Naive thymus-derived CD4-positive, alpha-beta T cell (primary cell): ENCODE measurements at regions not wholly inside any gene's neighbourhood (a gene's known extent, or its start where the extent isn't known, plus 50 kb on each side); places are given as distances from the start of the nearest gene placed in this dataset.

Experiments
- ATAC-seq: fragments of 150-1000 bp; cut with Tn5 transposase; 2 replicates; pipeline ENCODE4 v1.10.0; 2021; ENCODE audit warnings: mild to moderate bottlenecking, moderate library complexity
- CTCF ChIA-PET: fragments of 350-600 bp; sonication (Branson Sonifier 250); formaldehyde crosslinking; loops from one replicate; lab custom pipeline; 2021; ENCODE audit warnings: antibody characterized with exemption; lab: Charles Lee
- POLR2A ChIA-PET: fragments of 350-600 bp; sonication (Branson Sonifier 250); formaldehyde crosslinking; loops from one replicate; lab custom pipeline; 2021; ENCODE audit warnings: antibody characterized with exemption, inconsistent platforms; lab: Charles Lee
- DNase-seq, 9 donors: peaks; one replicate each; pipeline versions ENCODE4 v3.0.0 to v3.0.0-alpha.2; 2020 to 2022; ENCODE audit warnings: mixed read lengths in 1 of 9
- H3K27ac ChIP-seq: one replicate; pipeline ENCODE4 v1.7.0; 2013; ENCODE audit warnings: mild to moderate bottlenecking, low read depth, low read length, moderate library complexity
- H3K27me3 ChIP-seq, 2 donors: one replicate each; pipeline ENCODE4 v1.7.0; 2013; ENCODE audit warnings: low read length in 2 of 2, mild to moderate bottlenecking in 2 of 2, moderate library complexity in 2 of 2; ENCODE audit not compliant: control insufficient read depth in 2 of 2, insufficient read depth in 2 of 2
- H3K36me3 ChIP-seq, 3 experiments: 1 replicate in 2 of 3; 2 replicates in 1 of 3; pipeline ENCODE4 v1.7.0; 2013; ENCODE audit warnings: low read length in 3 of 3, mild to moderate bottlenecking in 3 of 3, moderate library complexity in 1 of 3; ENCODE audit not compliant: insufficient read depth in 3 of 3, control insufficient read depth in 2 of 3
- H3K4me1 ChIP-seq, 2 donors: one replicate each; pipeline ENCODE4 v1.7.0; 2013; ENCODE audit warnings: low read length in 2 of 2, mild to moderate bottlenecking in 2 of 2, moderate library complexity in 1 of 2; ENCODE audit not compliant: control insufficient read depth in 2 of 2, insufficient read depth in 2 of 2
- H3K4me3 ChIP-seq: 2 replicates; pipeline ENCODE4 v1.7.0; 2013; ENCODE audit warnings: mild to moderate bottlenecking, low read length
- H3K9me3 ChIP-seq, 3 experiments: 1 replicate in 2 of 3; 2 replicates in 1 of 3; pipeline ENCODE4 v1.7.0; 2013; ENCODE audit warnings: low read length in 3 of 3; ENCODE audit not compliant: control insufficient read depth in 2 of 3
- H3K27ac Mint-ChIP-seq, 9 donors: one replicate each; pipeline ENCODE4 v1.8.0; 2020 to 2022; ENCODE audit warnings: mixed read lengths in 9 of 9, mild to moderate bottlenecking in 8 of 9, moderate library complexity in 5 of 9, inconsistent platforms in 2 of 9
- H3K27me3 Mint-ChIP-seq, 5 donors: one replicate each; pipeline ENCODE4 v1.8.0; 2021 to 2022; ENCODE audit warnings: mixed read lengths in 5 of 5, mild to moderate bottlenecking in 1 of 5
- H3K36me3 Mint-ChIP-seq, 5 donors: one replicate each; pipeline ENCODE4 v1.8.0; 2020 to 2022; ENCODE audit warnings: mixed read lengths in 5 of 5, mild to moderate bottlenecking in 3 of 5, inconsistent platforms in 1 of 5
- H3K4me1 Mint-ChIP-seq, 7 donors: one replicate each; pipeline ENCODE4 v1.8.0; 2020 to 2022; ENCODE audit warnings: mixed read lengths in 7 of 7, mild to moderate bottlenecking in 3 of 7, inconsistent platforms in 1 of 7
- H3K4me3 Mint-ChIP-seq, 10 donors: one replicate each; pipeline ENCODE4 v1.8.0; 2020 to 2022; ENCODE audit warnings: mild to moderate bottlenecking in 10 of 10, mixed read lengths in 10 of 10, moderate library complexity in 6 of 10, inconsistent platforms in 2 of 10
- H3K9me3 Mint-ChIP-seq, 11 donors: one replicate each; pipeline ENCODE4 v1.8.0; 2020 to 2022; ENCODE audit warnings: mixed read lengths in 11 of 11, mild to moderate bottlenecking in 4 of 11, inconsistent platforms in 1 of 11, moderate library complexity in 1 of 11
- intact Hi-C, 2 donors: fragments of 100-400 bp; cut with micrococcal nuclease; formaldehyde crosslinking; loops; one replicate each; pipeline ENCODE4 v1.15.1; 2023

DNA sequence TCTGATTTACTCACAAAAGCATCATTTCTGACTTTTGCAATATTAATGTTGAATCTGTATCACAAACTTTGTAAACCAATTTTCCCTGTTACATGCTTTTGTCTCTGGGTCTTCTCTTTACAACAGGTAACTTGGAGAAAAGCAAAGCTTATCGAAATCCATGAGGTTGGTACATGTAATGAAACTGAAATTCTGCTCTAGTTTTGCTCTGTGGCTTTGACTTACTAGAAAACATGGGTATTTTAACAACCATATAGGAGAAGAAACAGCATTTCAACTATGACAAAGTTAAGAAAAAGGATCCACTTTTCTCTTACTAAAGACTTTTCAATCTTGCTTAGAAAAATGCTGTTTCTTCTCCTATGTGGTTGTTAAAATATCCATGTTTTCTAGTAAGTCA lies 645.8 kb downstream of the STIM2 start:
- H3K4me3 ChIP-seq, result no peak overlapping the region
- H3K9me3 ChIP-seq, result no peaks in the 10 kb centered on the region
- Mint-ChIP-seq H3K27ac (no peak overlapping the region), H3K27me3 (no peaks in the 10 kb centered on the region), H3K4me1 (no peaks in the 10 kb centered on the region), H3K36me3 (no peaks in the 10 kb centered on the region), H3K9me3 (peaks cover 0 to 11% (median 0%) of the 10 kb centered on the region in 11 donors), H3K4me3 (no peak overlapping the region)
- no peak for ATAC-seq
- ChIA-PET CTCF (no interaction called here), POLR2A (no interaction called here)
- no peak overlapping the region for H3K27ac ChIP-seq
- DNase-seq, result no peak
- intact Hi-C loops, result no loop called here
- H3K36me3 ChIP-seq, result no peaks in the 10 kb centered on the region
- no peaks in the 10 kb centered on the region for H3K4me1 ChIP-seq
- no peaks in the 10 kb centered on the region for H3K27me3 ChIP-seq

DNA sequence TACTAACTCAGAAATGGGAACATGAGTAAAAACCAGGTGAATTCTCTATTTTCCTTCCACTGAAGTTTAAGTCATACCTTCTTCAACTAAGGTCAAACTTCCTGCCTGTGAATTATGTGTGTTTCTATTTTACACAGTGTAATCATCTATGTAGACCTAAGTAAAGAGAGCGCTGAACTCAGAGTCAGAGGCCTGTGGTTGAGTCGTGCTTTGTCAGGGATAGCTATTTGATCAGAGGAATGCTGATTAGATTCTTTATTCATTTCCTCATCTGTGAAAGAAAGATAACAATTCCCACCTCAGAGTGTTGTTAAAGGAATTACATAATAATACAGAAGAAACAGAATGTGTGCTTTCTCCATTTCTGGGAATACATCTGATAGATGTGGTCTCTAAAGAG lies 654.1 kb downstream of the STIM2 start:
- Histone ChIP-seq H3K27ac (no peak overlapping the region), H3K27me3 (no peaks in the 10 kb centered on the region), H3K4me1 (no peaks in the 10 kb centered on the region), H3K4me3 (no peak overlapping the region), H3K36me3 (no peaks in the 10 kb centered on the region), H3K9me3 (no peaks in the 10 kb centered on the region)
- DNase-seq (no peak), ATAC-seq (no peak)
- Mint-ChIP-seq H3K27me3 (no peaks in the 10 kb centered on the region), H3K9me3 (peaks cover 0 to 14% (median 1%) of the 10 kb centered on the region in 11 donors), H3K36me3 (no peaks in the 10 kb centered on the region), H3K4me1 (no peaks in the 10 kb centered on the region), H3K27ac (no peak overlapping the region), H3K4me3 (no peak overlapping the region)
- POLR2A ChIA-PET, result no interaction called here
- intact Hi-C loops, result no loop called here
- CTCF ChIA-PET, result no interaction called here

DNA sequence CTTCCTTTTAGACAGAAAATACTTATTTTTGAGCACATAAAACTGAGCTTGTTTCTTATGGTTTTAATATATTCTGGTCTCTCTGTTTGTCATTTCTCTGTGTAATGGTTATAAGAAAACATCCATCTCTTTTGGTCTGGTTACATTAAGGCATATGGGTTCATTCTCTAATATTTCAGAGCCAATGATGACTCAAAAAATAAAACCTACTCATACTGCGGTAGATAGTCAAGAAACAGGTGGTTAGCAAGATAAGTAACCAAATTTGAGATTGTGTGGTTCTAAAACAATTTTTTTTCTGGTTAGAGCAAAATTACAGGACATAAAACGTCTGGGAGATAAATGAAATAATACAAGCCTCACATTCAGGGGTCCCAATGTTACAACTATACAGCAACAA lies 654.5 kb downstream of the STIM2 start:
- intact Hi-C loops, result no loop called here
- Mint-ChIP-seq H3K36me3 (no peaks in the 10 kb centered on the region), H3K27me3 (no peaks in the 10 kb centered on the region), H3K4me3 (no peak overlapping the region), H3K27ac (no peak overlapping the region), H3K4me1 (no peaks in the 10 kb centered on the region), H3K9me3 (peaks cover 0 to 14% (median 1%) of the 10 kb centered on the region in 11 donors)
- H3K4me1 ChIP-seq, result no peaks in the 10 kb centered on the region
- H3K36me3 ChIP-seq, result no peaks in the 10 kb centered on the region
- no peaks in the 10 kb centered on the region for H3K27me3 ChIP-seq
- POLR2A ChIA-PET, result no interaction called here
- no peaks in the 10 kb centered on the region for H3K9me3 ChIP-seq
- H3K27ac ChIP-seq, result no peak overlapping the region
- ATAC-seq, result no peak
- DNase-seq, result no peak
- CTCF ChIA-PET, result no interaction called here
- no peak overlapping the region for H3K4me3 ChIP-seq

DNA sequence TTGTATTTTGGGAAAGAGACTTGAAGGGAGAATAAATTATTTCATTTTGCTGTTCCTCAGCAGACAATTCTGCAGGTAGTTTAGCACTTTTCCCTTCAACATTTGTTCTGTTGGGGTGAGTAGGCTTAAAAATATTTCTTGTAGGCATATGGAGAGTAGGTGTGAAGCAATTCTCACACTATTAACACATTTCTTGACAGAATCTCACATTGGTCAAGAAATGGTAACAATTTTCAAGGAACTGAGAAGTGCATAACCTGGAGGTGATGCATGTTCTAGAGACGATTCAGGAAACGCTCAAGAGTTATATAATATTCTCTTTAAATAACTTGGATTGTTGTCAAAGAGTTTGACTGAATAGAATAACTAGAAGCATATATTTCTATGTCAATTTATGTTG lies 658.2 kb downstream of the STIM2 start:
- Histone ChIP-seq H3K4me3 (no peak overlapping the region), H3K9me3 (no peaks in the 10 kb centered on the region), H3K4me1 (no peaks in the 10 kb centered on the region), H3K27ac (no peak overlapping the region), H3K36me3 (no peaks in the 10 kb centered on the region), H3K27me3 (no peaks in the 10 kb centered on the region)
- ChIA-PET CTCF (no interaction called here), POLR2A (no interaction called here)
- ATAC-seq (no peak), DNase-seq (no peak)
- peaks cover 0 to 10% (median 0%) of the 10 kb centered on the region in 11 donors for H3K9me3 Mint-ChIP-seq
- H3K4me3 Mint-ChIP-seq, result no peak overlapping the region
- no peaks in the 10 kb centered on the region for H3K36me3 Mint-ChIP-seq
- H3K27me3 Mint-ChIP-seq, result no peaks in the 10 kb centered on the region
- H3K27ac Mint-ChIP-seq, result no peak overlapping the region
- H3K4me1 Mint-ChIP-seq, result no peaks in the 10 kb centered on the region
- intact Hi-C loops, result no loop called here

DNA sequence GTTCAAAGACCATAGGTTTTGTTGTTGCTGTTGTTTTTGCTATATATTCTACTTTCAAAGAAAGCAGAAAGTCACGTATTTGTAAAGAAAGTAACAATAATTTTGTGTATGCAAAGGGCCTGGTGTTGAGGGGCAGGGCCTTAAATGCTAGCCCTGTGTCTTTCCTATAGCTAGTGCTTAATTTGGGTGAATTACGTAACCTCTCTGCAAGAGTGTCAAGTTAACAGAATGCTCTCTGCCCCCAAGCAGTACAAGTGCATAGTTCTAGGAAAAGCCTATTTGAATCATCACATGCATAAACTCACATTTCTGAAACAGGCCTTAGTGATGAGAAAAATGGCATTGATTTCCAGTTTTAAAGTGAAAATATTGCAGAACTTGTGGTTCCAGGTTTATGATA lies 663.6 kb downstream of the STIM2 start:
- Histone ChIP-seq H3K4me1 (no peaks in the 10 kb centered on the region), H3K9me3 (no peaks in the 10 kb centered on the region), H3K27ac (no peak overlapping the region), H3K4me3 (no peak overlapping the region), H3K27me3 (no peaks in the 10 kb centered on the region), H3K36me3 (no peaks in the 10 kb centered on the region)
- no peak overlapping the region for H3K4me3 Mint-ChIP-seq
- no peaks in the 10 kb centered on the region for H3K36me3 Mint-ChIP-seq
- peaks cover 0 to 4% (median 0%) of the 10 kb centered on the region in 11 donors for H3K9me3 Mint-ChIP-seq
- ChIA-PET POLR2A (no interaction called here), CTCF (no interaction called here)
- ATAC-seq (no peak), DNase-seq (no peak)
- H3K27me3 Mint-ChIP-seq, result no peaks in the 10 kb centered on the region
- H3K4me1 Mint-ChIP-seq, result no peaks in the 10 kb centered on the region
- H3K27ac Mint-ChIP-seq, result no peak overlapping the region
- intact Hi-C loops, result no loop called here

DNA sequence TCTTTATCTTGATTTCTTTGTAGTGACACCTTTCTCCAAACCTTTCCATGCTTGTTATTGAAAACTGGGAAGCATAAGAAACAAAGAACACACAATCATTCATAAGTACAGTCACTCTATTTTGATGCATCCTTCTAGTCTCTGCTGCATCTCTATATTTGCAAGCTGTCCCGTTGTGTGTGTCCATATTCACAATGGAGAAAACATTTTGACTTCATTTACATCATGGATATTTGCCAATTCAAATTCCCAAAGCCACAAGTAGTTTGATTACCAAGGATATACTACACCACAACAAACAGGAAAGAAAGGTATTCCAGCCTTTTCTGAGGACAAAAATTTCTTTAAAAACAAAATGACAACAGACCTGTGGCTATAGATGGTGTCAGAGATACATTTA lies 673.8 kb downstream of the STIM2 start:
- Histone ChIP-seq H3K36me3 (no peaks in the 10 kb centered on the region), H3K27me3 (no peaks in the 10 kb centered on the region), H3K27ac (no peak overlapping the region), H3K9me3 (no peaks in the 10 kb centered on the region), H3K4me1 (no peaks in the 10 kb centered on the region), H3K4me3 (no peak overlapping the region)
- Mint-ChIP-seq H3K9me3 (peaks cover 0 to 7% (median 3%) of the 10 kb centered on the region in 11 donors), H3K4me1 (no peaks in the 10 kb centered on the region), H3K27me3 (no peaks in the 10 kb centered on the region), H3K36me3 (no peaks in the 10 kb centered on the region), H3K4me3 (no peak overlapping the region), H3K27ac (no peak overlapping the region)
- ATAC-seq (no peak), DNase-seq (no peak)
- intact Hi-C loops, result no loop called here
- ChIA-PET POLR2A (no interaction called here), CTCF (no interaction called here)

DNA sequence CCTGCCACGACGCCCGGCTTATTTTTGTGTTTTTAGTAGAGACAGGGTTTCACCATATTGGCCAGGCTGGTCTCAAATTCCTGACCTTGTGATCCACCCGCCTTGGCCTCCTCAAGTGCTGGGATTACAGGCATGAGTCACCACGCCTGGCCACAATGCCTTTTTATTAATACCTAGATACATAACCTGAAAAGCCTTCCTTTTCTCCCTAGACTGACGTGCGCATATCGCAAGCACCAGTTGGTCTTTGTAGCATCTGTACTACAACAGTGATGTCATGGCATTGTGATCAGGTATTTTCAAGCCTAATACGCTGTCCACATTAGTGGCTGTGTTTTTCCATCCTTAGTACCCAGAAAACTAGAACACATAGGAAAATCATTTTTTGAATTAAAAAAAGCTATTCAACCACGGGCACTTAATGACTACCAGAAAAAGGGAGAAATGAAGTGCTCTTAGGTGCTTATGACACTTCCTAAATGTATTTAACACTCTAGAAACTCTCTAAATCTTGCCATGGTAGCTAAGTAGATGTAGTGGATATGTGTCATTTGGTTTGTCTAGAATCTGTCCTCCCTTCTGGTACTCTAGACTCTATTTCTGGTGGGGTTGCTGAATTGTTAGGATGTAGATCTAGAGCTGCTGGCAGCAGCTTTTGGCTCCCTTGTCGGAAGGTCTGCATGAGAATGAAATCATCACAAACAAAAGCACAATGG lies 707.8 kb downstream of the STIM2 start:
- no peak for ATAC-seq
- H3K27ac ChIP-seq, result no peak overlapping the region
- CTCF ChIA-PET, result no interaction called here
- intact Hi-C loops, result no loop called here
- Mint-ChIP-seq H3K4me1 (no peaks in the 10 kb centered on the region), H3K27ac (no peak overlapping the region), H3K4me3 (no peak overlapping the region), H3K36me3 (no peaks in the 10 kb centered on the region), H3K27me3 (no peaks in the 10 kb centered on the region), H3K9me3 (peaks cover 0 to 14% (median 0%) of the 10 kb centered on the region in 11 donors)
- POLR2A ChIA-PET, result no interaction called here
- no peaks in the 10 kb centered on the region for H3K9me3 ChIP-seq
- H3K27me3 ChIP-seq, result no peaks in the 10 kb centered on the region
- DNase-seq, result no peak
- no peaks in the 10 kb centered on the region for H3K4me1 ChIP-seq
- H3K36me3 ChIP-seq, result no peaks in the 10 kb centered on the region
- no peak overlapping the region for H3K4me3 ChIP-seq
